ENCODE measurements at regions not wholly inside any gene's neighbourhood (a gene's known extent, or its start where the extent isn't known, plus 50 kb on each side); places are given as distances from the start of the nearest gene placed in this dataset.

DNA sequence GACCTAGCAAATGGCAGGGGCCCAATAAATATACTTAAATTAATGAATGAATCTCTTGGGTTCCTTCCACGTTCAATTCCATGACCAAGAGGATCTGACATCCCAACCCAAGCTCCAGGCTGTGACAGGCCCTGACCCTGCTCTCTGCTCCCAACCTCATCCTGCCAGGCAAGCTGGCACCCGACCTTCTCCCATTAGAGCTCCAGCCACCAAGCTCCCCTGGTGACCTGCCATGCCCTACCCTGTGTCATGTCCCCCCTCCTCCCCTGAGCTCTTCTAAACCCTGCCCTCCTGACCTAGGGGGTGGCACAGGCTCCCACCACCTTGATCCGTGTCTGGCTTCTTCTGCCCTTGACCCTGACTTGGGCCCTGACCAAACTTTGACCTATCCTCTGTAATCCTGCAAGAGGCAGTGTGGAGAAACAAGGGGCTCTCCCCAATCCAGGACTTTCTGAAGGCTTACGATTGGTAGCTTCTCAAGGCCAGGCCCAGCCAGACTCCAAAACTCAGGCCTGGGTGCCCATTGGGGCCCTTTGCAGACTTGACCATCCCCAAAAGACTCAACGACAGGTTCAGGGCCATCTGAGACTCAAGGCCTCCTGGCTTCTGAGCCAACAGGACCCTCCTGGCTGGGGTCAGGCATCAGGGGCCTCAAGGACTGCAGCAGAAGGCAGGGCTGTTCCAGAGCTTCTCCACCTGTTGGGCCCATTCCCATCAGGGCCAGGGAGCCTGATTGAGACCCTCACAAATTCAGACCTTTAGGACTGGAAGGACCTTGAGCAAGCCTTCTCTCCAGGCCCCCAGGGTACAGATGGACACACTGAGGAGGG lies 249.0 kb downstream of the PTPRU start:
- Mint-ChIP-seq H3K36me3 (no peaks in the 10 kb centered on the region), H3K4me1 (peaks cover 17% of the 10 kb centered on the region)
- H3K27me3 ChIP-seq: no peaks in the 10 kb centered on the region

DNA sequence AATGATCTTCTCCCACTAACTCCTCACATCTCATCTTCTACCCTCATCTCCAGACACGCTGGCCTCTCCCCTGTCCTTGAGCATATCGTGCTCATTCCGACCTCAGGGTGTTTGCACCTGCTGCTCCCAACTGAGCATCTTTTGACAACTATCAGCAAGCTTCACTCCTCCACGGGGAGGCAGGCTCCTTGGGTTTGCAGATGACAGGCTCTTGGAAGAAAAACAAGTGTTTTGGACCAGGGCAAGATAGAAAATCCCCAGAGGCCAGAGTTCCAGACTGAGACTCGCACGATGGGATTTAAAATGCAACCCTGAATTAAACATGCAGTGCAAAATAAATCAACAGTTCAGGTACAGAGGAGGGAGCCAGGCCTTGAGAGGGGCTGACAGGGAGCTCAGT lies 246.7 kb downstream of the PTPRU start:
- DNase-seq (ENCODE audit: low spot score): no peak
- no peak overlapping the region for H3K4me3 ChIP-seq
- Mint-ChIP-seq H3K4me1 (peaks cover 22% of the 10 kb centered on the region), H3K9me3 (peaks cover 2% of the 10 kb centered on the region), H3K4me3 (no peak overlapping the region), H3K36me3 (no peaks in the 10 kb centered on the region), H3K27ac (no peak overlapping the region), H3K27me3 (ENCODE audit: insufficient read depth, low read depth) (peaks cover 6% of the 10 kb centered on the region)
- no peaks in the 10 kb centered on the region for H3K27me3 ChIP-seq
- H3K9me3 ChIP-seq (ENCODE audit: low read depth): no peaks in the 10 kb centered on the region
- no peaks in the 10 kb centered on the region for H4K20me1 ChIP-seq (ENCODE audit: low read depth)
- no peak overlapping the region for H3K4me2 ChIP-seq
- H3F3A ChIP-seq (ENCODE audit: low read depth): peaks cover 4% of the 10 kb centered on the region
- H3K4me1 ChIP-seq: peaks cover 13% of the 10 kb centered on the region
- no peak overlapping the region for H3K27ac ChIP-seq
- TF ChIP-seq EZH2 (IDR thresholded peaks at IDR 0.05) (no peak), EZH2phosphoT487 (IDR thresholded peaks at IDR 0.05) (no peak)
- TF ChIP-seq, protein P1, sequence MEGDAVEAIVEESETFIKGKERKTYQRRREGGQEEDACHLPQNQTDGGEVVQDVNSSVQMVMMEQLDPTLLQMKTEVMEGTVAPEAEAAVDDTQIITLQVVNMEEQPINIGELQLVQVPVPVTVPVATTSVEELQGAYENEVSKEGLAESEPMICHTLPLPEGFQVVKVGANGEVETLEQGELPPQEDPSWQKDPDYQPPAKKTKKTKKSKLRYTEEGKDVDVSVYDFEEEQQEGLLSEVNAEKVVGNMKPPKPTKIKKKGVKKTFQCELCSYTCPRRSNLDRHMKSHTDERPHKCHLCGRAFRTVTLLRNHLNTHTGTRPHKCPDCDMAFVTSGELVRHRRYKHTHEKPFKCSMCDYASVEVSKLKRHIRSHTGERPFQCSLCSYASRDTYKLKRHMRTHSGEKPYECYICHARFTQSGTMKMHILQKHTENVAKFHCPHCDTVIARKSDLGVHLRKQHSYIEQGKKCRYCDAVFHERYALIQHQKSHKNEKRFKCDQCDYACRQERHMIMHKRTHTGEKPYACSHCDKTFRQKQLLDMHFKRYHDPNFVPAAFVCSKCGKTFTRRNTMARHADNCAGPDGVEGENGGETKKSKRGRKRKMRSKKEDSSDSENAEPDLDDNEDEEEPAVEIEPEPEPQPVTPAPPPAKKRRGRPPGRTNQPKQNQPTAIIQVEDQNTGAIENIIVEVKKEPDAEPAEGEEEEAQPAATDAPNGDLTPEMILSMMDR (IDR thresholded peaks at IDR 0.05): no peak
- H3K9ac ChIP-seq: no peak overlapping the region
- H2AFZ ChIP-seq (replicated peaks): no peak overlapping the region
- no peaks in the 10 kb centered on the region for H3K36me3 ChIP-seq
- no peaks in the 10 kb centered on the region for H3K79me2 ChIP-seq (ENCODE audit: low read depth)

More for the DNA sequence above, 249.0 kb downstream of the PTPRU start:
- Histone ChIP-seq H3F3A (ENCODE audit: low read depth) (no peaks in the 10 kb centered on the region), H3K9ac (no peak overlapping the region), H4K20me1 (ENCODE audit: low read depth) (no peaks in the 10 kb centered on the region), H3K9me3 (ENCODE audit: low read depth) (no peaks in the 10 kb centered on the region), H3K4me2 (no peak overlapping the region), H3K79me2 (ENCODE audit: low read depth) (no peaks in the 10 kb centered on the region), H3K36me3 (no peaks in the 10 kb centered on the region), H3K4me1 (no peaks in the 10 kb centered on the region), H3K27ac (no peak overlapping the region), H3K4me3 (no peak overlapping the region), H2AFZ (replicated peaks) (no peak overlapping the region)
- no peak for DNase-seq (ENCODE audit: low spot score)
- Mint-ChIP-seq H3K9me3 (peaks cover 2% of the 10 kb centered on the region), H3K27ac (no peak overlapping the region), H3K27me3 (ENCODE audit: insufficient read depth, low read depth) (peaks cover 4% of the 10 kb centered on the region), H3K4me3 (no peak overlapping the region)
- TF ChIP-seq, protein P1 (IDR thresholded peaks at IDR 0.05): no peak
- TF ChIP-seq EZH2 (IDR thresholded peaks at IDR 0.05) (no peak), EZH2phosphoT487 (IDR thresholded peaks at IDR 0.05) (no peak)

DNA sequence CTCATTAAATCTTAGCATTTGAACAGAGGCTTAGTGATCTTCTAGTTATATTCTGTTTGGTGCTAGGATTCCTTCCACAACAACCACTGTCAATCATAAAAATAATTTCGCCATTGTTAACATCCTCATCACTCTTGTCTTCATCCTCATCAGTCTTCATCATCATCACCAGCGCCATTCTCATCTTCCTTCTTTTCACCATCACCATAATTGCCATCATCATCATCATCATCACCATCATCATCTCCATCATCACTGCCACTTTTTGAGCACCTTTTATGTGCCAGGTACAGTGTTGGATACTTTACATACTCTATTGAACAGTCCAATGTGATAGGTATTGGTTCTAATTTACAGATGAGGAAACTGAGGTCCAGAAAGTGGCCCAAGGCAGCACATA lies 245.7 kb downstream of the PTPRU start:
- Histone ChIP-seq H4K20me1 (ENCODE audit: low read depth) (no peaks in the 10 kb centered on the region), H3K79me2 (ENCODE audit: low read depth) (no peaks in the 10 kb centered on the region), H3K9ac (no peak overlapping the region), H3K36me3 (no peaks in the 10 kb centered on the region), H3K4me2 (no peak overlapping the region), H2AFZ (replicated peaks) (no peak overlapping the region), H3K9me3 (ENCODE audit: low read depth) (no peaks in the 10 kb centered on the region), H3K4me3 (no peak overlapping the region), H3K4me1 (peaks cover 18% of the 10 kb centered on the region), H3K27me3 (no peaks in the 10 kb centered on the region), H3F3A (ENCODE audit: low read depth) (peaks cover 10% of the 10 kb centered on the region), H3K27ac (no peak overlapping the region)
- H3K9me3 Mint-ChIP-seq: no peaks in the 10 kb centered on the region
- H3K36me3 Mint-ChIP-seq: no peaks in the 10 kb centered on the region
- no peak overlapping the region for H3K27ac Mint-ChIP-seq
- H3K4me1 Mint-ChIP-seq: peaks cover 22% of the 10 kb centered on the region
- H3K4me3 Mint-ChIP-seq: no peak overlapping the region
- no peak for DNase-seq (ENCODE audit: low spot score)
- TF ChIP-seq EZH2phosphoT487 (IDR thresholded peaks at IDR 0.05) (no peak), EZH2 (IDR thresholded peaks at IDR 0.05) (no peak)
- TF ChIP-seq, protein P1 (IDR thresholded peaks at IDR 0.05): no peak
- peaks cover 2% of the 10 kb centered on the region for H3K27me3 Mint-ChIP-seq (ENCODE audit: insufficient read depth, low read depth)

Measured in neural progenitor cell (in vitro differentiated cells).